ENCODE measurements at regions not wholly inside any gene's neighbourhood (a gene's known extent, or its start where the extent isn't known, plus 50 kb on each side); places are given as distances from the start of the nearest gene placed in this dataset.
"Not testable (repeated sequence)": the region's sequence is repeated elsewhere in the genome, so short reads cannot be mapped to it uniquely, and the experiment has no call there.

GRCh38 chr17:18568108-18568995 is 75.8 kb downstream of the TBC1D28 start:
- not testable (repeated sequence) for TF ChIP-seq EZH2 (IDR thresholded peaks at IDR 0.05); POLR2AphosphoS5 (IDR thresholded peaks at IDR 0.05; ENCODE audit: borderline replicate concordance, low read depth, low read length); FOXP2 (optimal IDR thresholded peaks at IDR 0.05; ENCODE audit: control extremely low read depth, extremely low read length, insufficient read depth)
